ENCODE measurements at regions not wholly inside any gene's neighbourhood (a gene's known extent, or its start where the extent isn't known, plus 50 kb on each side); places are given as distances from the start of the nearest gene placed in this dataset.

DNA sequence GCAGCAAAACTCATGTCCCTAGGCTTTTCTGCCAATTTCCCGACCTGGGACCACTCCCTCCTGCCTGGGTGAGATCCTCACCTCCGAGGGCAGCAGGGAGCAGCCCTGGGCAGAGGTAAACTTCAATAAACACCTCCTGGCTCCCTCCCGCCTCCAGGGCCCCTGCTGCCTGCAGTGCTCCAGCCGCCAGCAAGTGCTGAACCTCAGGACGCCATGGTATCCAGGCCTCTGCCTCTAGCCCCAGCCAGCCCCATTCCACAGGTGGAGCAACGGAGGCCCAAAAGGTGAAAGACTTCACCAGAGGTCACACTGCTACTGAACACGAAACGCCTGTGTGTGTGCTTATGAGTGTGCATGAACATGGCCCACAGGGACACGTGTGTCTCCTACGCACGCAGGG, 59.9 kb upstream of the LINGO1 start:
- TF ChIP-seq SP1 (IDR thresholded peaks at IDR 0.05): no peak
- TF ChIP-seq FOXA1 (IDR thresholded peaks at IDR 0.05): no peak
- no peak for TF ChIP-seq FOXK2 (IDR thresholded peaks at IDR 0.05)
- TF ChIP-seq LEF1 (IDR thresholded peaks at IDR 0.05; ENCODE audit: borderline replicate concordance): no peak
- TF ChIP-seq FOXM1 (IDR thresholded peaks at IDR 0.05; ENCODE audit: borderline replicate concordance): no peak
- TF ChIP-seq SUZ12 (IDR thresholded peaks at IDR 0.05): no peak
- TF ChIP-seq, protein P1, sequence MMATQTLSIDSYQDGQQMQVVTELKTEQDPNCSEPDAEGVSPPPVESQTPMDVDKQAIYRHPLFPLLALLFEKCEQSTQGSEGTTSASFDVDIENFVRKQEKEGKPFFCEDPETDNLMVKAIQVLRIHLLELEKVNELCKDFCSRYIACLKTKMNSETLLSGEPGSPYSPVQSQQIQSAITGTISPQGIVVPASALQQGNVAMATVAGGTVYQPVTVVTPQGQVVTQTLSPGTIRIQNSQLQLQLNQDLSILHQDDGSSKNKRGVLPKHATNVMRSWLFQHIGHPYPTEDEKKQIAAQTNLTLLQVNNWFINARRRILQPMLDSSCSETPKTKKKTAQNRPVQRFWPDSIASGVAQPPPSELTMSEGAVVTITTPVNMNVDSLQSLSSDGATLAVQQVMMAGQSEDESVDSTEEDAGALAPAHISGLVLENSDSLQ (IDR thresholded peaks at IDR 0.05): no peak
- no peak for TF ChIP-seq HDGF (IDR thresholded peaks at IDR 0.05; ENCODE audit: borderline replicate concordance)
- TF ChIP-seq ZNF384 (IDR thresholded peaks at IDR 0.05): no peak
- TF ChIP-seq BHLHE40 (IDR thresholded peaks at IDR 0.05; ENCODE audit: borderline replicate concordance): no peak
- TF ChIP-seq CTBP1 (IDR thresholded peaks at IDR 0.05; ENCODE audit: borderline replicate concordance): no peak

Data from HEK293T (cell line).